Spleen (tissue), 7 donors: ENCODE measurements at regions not wholly inside any gene's neighbourhood (a gene's known extent, or its start where the extent isn't known, plus 50 kb on each side); places are given as distances from the start of the nearest gene placed in this dataset.

ENCODE experiments used
- POLR2A ChIP-seq, 3 donors: fragments of 450-650 bp; IDR thresholded peaks; one replicate each; pipeline ENCODE4 v1.5.1; 2017; ENCODE audit warnings: antibody characterized with exemption in 3 of 3, mild to moderate bottlenecking in 1 of 3
- POLR2AphosphoS5 ChIP-seq, 3 donors: sonication (generic); formaldehyde crosslinking; IDR thresholded peaks; one replicate each; pipeline ENCODE4 v1.5.1; 2017; ENCODE audit warnings: antibody characterized with exemption in 3 of 3
- TF ChIP-seq, protein P1 (sequence below), 11 experiments: fragments of 200-600 bp in 7 of 11; fragments of 450-650 bp in 4 of 11; sonication (generic) in 4 of 11; IDR thresholded peaks in 8 of 11; conservative IDR thresholded peaks in 3 of 11; 1 replicate in 7 of 11; 2 replicates in 4 of 11; pipeline versions ENCODE4 v1.4.0 to v1.8.0; 2016 to 2021; ENCODE audit warnings: antibody characterized with exemption in 11 of 11, inconsistent platforms in 4 of 11, mild to moderate bottlenecking in 1 of 11
- donor health status: DM: no; HTN: no; CAD: no; lungs with moderate emphysema.
- donor health status: DM: no; HTN: no; CAD: no.
- donor health status: DM: no; HTN: no; CAD: no.

DNA sequence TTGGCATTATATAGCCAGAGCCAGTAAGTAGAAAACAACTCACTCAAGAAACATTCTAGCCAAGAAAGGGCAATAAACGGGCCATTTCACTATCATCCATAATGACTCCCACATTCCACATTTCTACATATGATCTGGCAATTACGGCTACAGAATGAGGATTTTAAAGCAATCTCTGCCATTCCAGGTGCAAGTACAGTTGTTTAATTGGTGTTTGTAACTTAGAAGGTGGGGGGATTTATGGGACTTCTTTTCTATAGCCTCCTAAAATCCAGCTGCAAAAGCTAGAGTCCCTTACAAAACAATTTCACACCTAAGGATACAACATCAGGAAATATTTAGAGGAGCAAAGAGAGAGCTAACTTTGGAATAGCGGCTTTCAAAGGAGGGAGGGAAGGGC is 295.4 kb upstream of the RORA start:
- TF ChIP-seq, protein P1, sequence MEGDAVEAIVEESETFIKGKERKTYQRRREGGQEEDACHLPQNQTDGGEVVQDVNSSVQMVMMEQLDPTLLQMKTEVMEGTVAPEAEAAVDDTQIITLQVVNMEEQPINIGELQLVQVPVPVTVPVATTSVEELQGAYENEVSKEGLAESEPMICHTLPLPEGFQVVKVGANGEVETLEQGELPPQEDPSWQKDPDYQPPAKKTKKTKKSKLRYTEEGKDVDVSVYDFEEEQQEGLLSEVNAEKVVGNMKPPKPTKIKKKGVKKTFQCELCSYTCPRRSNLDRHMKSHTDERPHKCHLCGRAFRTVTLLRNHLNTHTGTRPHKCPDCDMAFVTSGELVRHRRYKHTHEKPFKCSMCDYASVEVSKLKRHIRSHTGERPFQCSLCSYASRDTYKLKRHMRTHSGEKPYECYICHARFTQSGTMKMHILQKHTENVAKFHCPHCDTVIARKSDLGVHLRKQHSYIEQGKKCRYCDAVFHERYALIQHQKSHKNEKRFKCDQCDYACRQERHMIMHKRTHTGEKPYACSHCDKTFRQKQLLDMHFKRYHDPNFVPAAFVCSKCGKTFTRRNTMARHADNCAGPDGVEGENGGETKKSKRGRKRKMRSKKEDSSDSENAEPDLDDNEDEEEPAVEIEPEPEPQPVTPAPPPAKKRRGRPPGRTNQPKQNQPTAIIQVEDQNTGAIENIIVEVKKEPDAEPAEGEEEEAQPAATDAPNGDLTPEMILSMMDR (IDR thresholded peaks at IDR 0.05 in 8 of 11, conservative IDR thresholded peaks at IDR 0.05 in 3 of 11): no peak
- TF ChIP-seq POLR2AphosphoS5 (IDR thresholded peaks at IDR 0.05) (no peak), POLR2A (IDR thresholded peaks at IDR 0.05) (no peak)
